ENCODE measurements at regions not wholly inside any gene's neighbourhood (a gene's known extent, or its start where the extent isn't known, plus 50 kb on each side); places are given as distances from the start of the nearest gene placed in this dataset.

DNA sequence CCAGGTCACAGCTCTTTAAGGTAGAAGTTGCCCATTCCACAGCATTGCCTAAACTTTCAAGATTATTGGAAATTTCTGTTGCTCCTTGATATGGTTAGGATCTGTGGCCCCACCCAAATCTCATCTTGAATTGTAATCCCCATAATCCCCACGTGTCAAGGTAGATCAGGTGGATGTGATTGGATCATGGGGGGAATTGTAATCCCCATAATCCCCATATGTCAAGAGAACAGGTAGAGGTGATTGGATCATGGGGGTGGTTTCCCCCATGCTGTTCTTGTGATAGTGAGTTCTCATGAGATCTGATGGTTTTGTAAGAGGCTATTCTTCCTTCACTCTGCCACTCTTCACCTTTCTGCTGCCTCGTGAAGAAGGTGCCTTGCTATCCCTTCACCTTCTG lies 327.4 kb upstream of the MAP3K7 start:
- Histone ChIP-seq H3K4me3 (no peak overlapping the region), H3K36me3 (no peaks in the 10 kb centered on the region), H3K9me3 (no peaks in the 10 kb centered on the region), H3K27me3 (no peaks in the 10 kb centered on the region; the same call in 1 of the 2 replicates)
- DNase-seq, result no peak

DNA sequence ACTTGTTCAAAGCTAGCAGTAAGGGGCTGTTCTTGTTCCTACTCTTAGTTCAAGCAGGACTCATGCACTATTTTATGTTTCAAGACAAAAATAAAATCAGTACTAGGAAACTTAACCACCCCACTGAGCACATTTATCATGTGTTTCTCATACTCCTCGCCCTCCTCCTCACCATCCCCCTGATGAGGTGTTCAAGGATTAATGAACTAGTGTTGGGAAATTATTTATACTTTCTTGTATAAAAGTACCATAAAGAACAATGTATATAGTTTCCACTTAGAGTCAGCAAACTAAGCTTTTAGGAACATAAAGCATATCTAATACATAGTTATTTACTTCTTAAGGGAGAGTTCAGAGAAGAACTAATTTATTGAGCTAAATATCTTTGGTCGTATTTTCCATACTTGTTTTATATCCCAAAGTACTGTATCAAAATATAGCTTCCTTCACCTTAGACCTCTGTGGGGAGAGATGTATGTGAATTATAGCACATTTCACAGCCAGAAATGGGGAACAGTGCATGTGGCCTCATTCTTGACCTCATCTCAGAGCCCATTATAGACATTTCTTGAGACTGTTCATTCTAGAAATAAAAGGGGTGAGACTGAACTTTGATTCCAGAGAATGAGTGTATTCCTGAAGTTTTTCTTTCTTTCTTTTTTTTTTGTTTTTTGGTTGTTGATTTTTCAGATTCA lies 326.5 kb upstream of the MAP3K7 start:
- Histone ChIP-seq H3K36me3 (no peaks in the 10 kb centered on the region), H3K9me3 (no peaks in the 10 kb centered on the region), H3K4me3 (no peak overlapping the region), H3K27me3 (no peaks in the 10 kb centered on the region; the same call in 1 of the 2 replicates)
- DNase-seq, result no peak

DNA sequence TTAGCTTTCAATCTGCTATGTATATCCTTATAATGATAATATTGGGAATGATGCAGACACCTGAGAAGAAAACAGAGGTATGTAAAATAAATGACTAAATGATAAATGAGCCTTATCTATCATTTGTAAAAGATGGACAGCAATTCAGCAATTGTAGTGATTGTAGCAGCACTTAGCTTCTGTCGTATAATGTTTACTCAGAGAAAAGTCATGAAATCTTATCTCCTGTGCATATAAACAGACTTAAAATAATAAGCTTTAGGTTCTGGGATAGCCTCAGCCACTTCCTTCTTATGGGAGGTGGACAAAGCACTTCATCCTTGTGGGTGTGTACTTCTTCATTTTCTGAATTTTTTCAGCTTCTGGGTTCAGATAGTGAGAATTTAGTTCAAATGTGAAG lies 324.8 kb upstream of the MAP3K7 start:
- DNase-seq, result no peak
- no peaks in the 10 kb centered on the region for H3K9me3 ChIP-seq
- no peaks in the 10 kb centered on the region; the same call in 1 of the 2 replicates for H3K27me3 ChIP-seq
- no peaks in the 10 kb centered on the region for H3K36me3 ChIP-seq
- H3K4me3 ChIP-seq, result no peak overlapping the region

DNA sequence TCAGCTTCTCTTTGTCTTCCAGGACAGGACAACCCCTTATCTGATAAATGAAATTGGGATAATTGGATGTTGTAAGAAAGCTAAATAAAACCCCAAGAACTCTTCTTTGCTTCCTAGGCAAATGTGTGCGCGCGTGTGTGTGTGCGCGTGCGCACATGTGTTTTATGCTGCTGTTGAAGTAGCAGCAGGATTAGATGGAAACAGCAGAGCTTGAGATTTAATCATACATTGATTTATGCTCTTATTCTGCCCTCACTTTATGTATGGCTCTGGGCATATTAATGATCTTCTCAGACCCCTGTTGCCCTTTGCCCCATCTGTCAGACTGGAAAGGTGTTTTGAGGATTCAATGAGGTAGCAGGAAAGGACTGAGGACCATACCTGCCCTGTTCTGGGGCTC lies 324.0 kb upstream of the MAP3K7 start:
- Histone ChIP-seq H3K36me3 (no peaks in the 10 kb centered on the region), H3K4me3 (no peak overlapping the region), H3K27me3 (no peaks in the 10 kb centered on the region; the same call in 1 of the 2 replicates), H3K9me3 (no peaks in the 10 kb centered on the region)
- DNase-seq, result no peak

DNA sequence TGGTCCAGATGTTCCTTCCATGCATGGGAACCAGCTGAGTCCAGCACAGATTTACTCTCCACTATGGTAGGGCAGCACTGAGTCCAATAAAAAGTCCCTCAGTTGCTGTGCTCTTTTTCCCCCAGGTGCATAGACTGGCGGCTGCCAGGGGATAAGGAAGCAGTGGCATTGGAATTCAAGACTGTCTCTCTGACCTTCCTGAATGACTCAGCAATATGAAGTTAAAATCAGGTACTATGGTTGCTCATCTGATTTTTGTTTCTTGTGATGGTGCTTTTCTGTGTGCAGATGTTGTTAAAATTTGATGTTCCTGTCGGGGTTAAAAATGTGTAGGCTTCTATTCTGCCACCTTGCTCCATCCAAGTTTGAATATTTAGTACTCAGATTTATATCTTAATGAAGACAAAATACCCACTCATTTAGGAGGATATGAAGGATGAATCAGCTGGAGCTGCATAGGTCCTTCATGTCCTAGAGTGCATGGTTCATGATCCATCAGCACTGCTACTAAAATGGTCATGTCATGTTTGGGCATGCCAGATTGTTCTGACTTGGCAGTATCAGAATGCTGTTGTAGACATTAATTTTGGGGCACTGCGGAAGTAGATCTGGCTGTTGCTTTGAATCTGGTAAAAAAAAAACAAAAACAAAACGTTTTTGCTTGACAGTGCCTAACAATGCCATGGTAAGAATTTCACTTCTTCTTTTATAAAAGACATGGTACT lies 321.2 kb upstream of the MAP3K7 start:
- DNase-seq, result no peak
- Histone ChIP-seq H3K9me3 (no peaks in the 10 kb centered on the region), H3K4me3 (no peak overlapping the region), H3K36me3 (no peaks in the 10 kb centered on the region), H3K27me3 (no peaks in the 10 kb centered on the region; the same call in 1 of the 2 replicates)

DNA sequence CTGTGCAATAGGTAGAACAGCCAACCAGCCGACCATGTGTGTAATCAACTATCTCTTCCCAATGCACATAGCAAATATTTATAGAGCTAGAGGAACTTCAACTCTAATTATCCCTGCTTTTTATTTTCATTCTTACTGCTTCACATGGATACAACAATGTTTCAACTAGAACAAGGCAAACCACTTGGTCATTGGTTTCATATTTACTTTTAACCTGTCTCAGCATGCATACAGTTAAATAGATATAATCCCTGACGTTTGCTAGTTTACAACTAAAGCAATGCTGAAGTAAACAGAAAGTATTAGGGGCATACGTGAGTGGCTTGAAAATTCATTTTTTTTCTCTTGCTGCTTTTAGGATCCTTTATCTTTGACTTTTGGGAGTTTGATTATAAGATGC lies 318.5 kb upstream of the MAP3K7 start:
- no peaks in the 10 kb centered on the region; the same call in 1 of the 2 replicates for H3K27me3 ChIP-seq
- H3K9me3 ChIP-seq, result no peaks in the 10 kb centered on the region
- H3K36me3 ChIP-seq, result no peaks in the 10 kb centered on the region
- no peak for DNase-seq
- no peak overlapping the region for H3K4me3 ChIP-seq

DNA sequence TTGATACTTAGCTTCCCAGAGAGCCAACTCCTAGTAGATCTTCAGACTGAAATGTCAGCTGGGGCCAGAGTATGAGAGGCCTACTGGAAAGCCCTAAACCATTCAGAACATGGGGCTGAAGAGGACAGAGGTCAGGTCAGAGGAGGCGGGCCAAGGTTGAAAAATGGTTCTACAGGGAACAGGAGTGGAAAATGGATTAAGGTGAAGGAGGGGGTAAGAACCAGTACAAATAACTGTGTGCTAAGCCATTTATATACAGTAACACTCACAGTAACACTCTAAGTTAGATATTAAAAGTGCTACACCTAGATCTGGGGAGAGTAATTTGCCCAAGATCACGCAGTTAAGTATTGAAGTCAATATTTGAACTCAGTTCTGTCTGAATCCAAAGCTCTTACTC lies 313.2 kb upstream of the MAP3K7 start:
- DNase-seq, result no peak
- H3K36me3 ChIP-seq, result no peaks in the 10 kb centered on the region
- no peaks in the 10 kb centered on the region for H3K27me3 ChIP-seq
- no peaks in the 10 kb centered on the region for H3K9me3 ChIP-seq
- H3K4me3 ChIP-seq, result no peak overlapping the region

DNA sequence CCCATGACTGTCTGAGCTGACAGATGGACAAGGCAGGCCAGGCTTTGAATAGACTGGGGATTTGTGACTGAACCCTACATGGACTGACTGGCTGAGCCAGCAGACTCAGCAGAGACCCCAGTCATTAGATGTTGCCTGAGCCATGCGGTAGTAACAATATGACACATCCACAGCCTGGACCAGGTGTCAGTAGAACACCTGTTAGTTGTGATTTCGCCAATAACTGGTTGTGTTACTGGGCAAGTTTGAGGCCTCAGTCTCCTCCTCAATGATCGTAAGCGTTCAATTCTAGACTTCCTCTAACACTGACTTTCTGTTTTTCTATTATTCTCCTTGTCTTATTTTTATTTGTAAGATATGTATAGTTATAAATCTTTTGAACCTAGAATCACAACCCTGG lies 311.9 kb upstream of the MAP3K7 start:
- DNase-seq, result no peak
- Histone ChIP-seq H3K27me3 (no peaks in the 10 kb centered on the region), H3K36me3 (no peaks in the 10 kb centered on the region), H3K9me3 (no peaks in the 10 kb centered on the region), H3K4me3 (no peak overlapping the region)

DNA sequence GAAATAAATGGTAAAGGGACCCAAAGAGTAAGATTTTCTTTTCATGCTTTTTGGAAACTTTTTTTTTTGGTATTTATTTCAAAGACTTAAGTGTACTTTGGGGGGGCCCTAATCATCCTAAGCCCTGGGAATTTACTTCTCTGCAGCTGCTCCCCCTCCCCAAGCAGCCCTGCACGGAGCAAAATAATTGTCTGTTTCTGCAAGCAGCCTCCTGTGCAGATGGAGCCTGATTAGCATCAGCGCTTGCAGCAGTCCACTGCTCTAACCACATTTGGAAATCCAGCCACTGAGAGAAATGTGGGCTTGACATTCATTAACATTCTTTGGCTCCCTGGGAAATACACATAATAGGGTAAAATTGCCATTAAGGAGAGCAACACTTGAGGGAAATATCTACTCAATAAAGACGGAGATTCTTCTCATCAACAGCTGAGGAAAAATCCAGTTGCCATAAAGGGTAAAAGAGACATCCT lies 309.2 kb upstream of the MAP3K7 start:
- Histone ChIP-seq H3K27me3 (no peaks in the 10 kb centered on the region), H3K36me3 (no peaks in the 10 kb centered on the region), H3K4me3 (no peak overlapping the region), H3K9me3 (no peaks in the 10 kb centered on the region)
- DNase-seq, result no peak

DNA sequence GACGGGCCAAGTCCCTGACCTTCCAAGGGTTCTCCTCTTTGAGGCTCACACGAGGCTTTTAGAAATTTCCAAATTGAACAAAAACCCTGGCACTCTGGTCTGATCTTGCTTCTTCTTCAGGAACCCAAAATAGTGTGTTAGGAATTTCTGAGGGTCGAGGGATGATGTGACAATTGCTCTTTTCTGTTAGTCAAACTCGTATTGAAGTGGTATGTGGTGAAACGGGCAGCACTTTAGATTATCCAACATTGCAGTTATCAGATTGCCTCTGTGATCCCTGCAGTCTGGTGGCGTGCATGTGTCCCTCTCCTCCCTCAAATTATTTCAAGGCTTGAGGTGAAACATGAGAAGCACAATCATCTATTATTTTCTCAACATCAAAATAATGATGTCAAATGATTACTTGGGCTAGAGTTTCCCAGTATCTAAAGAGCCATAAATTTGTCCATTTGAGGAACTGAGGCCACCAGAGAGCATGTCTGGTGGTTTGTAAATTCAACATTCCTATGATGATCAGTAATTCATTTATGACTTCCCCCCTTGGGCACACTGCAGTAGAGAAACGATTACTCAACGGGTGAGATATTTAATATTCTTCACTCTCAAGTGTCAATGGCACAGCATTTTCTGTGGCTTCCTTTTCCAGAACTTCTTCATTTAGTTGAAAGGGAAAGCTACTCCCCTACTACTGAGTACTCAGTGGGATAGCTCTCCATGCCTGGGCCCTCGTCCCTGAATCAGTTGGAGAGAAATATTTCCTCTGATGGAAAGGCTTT lies 308.6 kb upstream of the MAP3K7 start:
- Histone ChIP-seq H3K36me3 (no peaks in the 10 kb centered on the region), H3K9me3 (no peaks in the 10 kb centered on the region), H3K4me3 (no peak overlapping the region), H3K27me3 (no peaks in the 10 kb centered on the region)
- DNase-seq, result no peak

DNA sequence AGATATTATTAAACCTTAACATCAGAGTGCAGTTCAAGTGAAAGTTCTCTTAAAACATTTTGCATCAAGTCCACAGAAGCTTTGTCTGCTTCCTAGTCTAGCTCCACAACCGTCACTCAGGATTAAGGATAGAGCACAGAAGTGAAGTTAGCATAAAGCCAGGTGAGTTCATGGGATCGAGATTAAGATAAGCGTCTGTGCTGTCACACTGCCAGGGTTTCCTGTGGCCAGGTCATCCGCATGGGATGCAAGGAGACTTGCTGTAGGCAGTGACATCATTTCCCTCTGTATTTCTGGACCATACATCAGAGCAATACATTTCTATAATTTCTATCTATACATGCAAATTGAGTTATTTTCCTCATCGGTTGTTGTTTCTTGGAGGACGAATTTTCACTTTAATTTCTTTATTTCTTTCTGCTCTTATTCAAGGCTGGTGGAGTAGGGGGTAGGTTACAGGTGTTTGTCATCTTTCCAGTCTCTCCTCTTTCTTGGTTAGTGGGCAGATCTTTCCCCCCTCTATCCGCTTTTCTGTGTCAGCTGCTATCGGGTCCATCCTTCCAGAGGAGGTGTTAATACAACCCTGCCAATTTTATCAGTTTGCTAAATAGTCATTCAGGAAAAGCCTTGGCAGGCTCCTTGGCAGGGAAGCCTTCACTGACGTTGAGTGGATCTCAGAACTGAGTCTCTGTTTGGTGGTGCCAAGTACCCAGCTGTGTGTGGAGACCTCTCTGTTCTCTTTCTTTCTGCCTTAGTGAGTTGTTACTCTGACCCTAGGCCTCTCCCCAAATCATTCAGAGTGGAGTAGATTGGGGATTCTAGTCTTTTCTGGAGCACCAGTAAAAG lies 307.6 kb upstream of the MAP3K7 start:
- Histone ChIP-seq H3K27me3 (no peaks in the 10 kb centered on the region), H3K4me3 (no peak overlapping the region), H3K9me3 (no peaks in the 10 kb centered on the region), H3K36me3 (no peaks in the 10 kb centered on the region)
- DNase-seq, result peak; percentile 80

DNA sequence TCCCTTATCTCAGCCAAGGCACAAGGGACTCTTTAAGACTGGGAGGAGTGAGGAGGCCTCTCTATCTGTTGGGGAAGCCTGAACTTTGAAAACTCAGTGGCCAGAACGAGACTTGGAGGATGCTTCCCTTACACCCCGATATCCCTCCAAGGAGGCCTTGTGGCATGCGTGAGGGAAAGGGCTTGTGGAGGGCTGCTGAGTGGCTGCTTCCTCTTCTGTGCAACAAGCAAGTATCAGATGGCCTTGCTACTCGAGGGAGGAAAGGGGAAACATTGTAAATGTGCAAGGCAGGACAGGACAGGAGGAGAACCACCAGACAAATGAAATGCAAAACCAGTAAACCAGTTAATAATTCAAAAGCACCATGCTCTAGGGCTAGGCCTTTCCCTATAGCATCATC lies 306.5 kb upstream of the MAP3K7 start:
- Histone ChIP-seq H3K36me3 (no peaks in the 10 kb centered on the region), H3K9me3 (no peaks in the 10 kb centered on the region), H3K4me3 (no peak overlapping the region), H3K27me3 (no peaks in the 10 kb centered on the region)
- no peak for DNase-seq

DNA sequence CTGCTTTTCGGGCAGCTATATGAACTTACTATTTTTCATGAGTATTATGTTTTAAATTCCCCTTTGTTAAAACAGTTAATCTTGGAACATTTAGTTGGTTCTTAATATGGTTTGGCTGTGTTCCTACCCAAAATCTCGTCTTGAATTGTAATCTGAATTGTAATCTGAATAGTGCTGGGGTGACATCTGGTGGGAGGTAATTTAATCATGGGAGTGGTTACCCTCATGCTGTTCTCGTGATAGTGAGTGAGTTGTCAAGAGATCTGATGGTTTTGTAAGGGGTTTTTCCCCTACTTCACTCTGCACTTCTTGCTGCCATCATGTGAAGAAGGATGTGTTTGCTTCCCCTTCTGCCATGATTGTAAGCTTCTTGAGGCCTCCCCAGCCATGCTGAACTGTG lies 305.4 kb upstream of the MAP3K7 start:
- Histone ChIP-seq H3K4me3 (no peak overlapping the region), H3K9me3 (no peaks in the 10 kb centered on the region), H3K36me3 (no peaks in the 10 kb centered on the region), H3K27me3 (no peaks in the 10 kb centered on the region)
- DNase-seq, result no peak

DNA sequence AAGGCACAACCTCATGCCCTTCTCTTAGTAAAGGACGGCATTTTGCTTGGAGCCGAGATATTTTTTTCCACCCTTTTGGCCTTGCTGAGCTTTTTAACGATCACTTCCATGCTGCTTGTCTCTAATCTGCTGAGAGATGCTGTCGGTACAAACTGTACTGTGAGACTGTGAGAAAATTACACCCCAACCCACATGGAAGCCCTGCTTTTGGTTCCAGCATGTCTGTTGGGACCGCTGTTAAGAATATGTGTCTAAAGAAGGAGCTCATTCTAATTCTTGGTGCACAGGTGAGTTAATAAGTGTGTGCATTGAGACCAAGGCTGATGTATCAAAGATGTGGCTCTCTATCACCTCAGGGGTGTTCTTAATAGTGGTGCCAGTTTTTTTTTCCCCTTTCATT lies 304.5 kb upstream of the MAP3K7 start:
- Histone ChIP-seq H3K27me3 (no peaks in the 10 kb centered on the region), H3K4me3 (0 out of 2 replicates have a peak overlapping the region, but pooled peaks have one; percentile 2), H3K9me3 (no peaks in the 10 kb centered on the region), H3K36me3 (no peaks in the 10 kb centered on the region)
- no peak for DNase-seq

DNA sequence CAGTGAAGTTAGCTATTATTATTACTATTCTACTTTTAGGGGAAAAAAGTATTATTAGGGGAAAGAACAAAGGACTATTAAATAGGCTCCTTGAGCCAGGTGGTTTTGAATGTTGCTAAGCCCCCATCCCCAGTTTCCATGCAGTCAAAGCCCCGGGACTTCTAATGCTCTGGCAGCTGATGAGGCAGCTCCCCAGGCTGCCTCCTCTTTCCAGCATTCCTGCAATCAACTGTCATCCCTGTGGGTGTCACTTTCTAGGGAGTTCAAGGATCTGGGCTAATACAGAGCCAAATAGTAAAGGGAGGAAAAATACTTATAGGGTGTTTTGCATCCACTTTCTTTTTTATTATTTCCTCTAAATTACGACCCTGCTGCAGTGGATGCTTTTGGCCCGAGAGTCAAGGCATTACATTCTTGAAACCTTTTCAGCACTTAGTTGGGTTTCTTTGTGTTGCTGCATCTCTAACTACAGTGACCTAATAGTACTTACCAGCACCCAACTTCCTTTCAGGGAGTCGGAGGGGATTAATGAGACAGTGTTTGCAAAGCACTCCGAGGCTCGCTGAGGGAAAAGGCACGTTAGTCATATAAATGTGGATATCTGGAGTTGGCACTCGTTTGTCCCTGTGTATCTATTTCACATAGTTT lies 303.9 kb upstream of the MAP3K7 start:
- H3K27me3 ChIP-seq, result no peaks in the 10 kb centered on the region
- DNase-seq, result peak; percentile 69
- no peaks in the 10 kb centered on the region for H3K9me3 ChIP-seq
- no peaks in the 10 kb centered on the region for H3K36me3 ChIP-seq
- H3K4me3 ChIP-seq, result 0 out of 2 replicates have a peak overlapping the region, but pooled peaks have one; percentile 2

DNA sequence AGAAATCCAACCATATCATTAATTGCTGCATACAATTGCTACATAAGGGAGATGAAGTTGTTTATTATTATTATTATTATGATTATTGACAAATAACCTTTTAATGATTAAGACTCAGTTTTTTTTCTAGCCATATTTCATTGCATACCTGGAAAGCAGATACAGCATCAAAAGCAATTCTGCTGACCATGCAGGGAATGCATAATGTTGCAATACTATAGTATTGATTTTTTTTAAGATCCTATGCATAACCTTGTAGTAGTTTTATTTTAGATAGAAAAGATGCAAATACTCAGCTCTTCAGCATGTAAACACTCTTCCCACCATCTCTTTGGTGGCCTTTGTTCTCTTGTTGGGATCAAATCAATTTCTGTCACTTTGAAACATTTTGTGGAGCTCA lies 300.9 kb upstream of the MAP3K7 start:
- no peaks in the 10 kb centered on the region for H3K27me3 ChIP-seq
- peaks cover 4% of the 10 kb centered on the region for H3K9me3 ChIP-seq

More for the DNA sequence above, 300.9 kb upstream of the MAP3K7 start:
- H3K36me3 ChIP-seq, result no peaks in the 10 kb centered on the region
- H3K4me3 ChIP-seq, result no peak overlapping the region
- DNase-seq, result no peak

Data from MG63 (cell line).